ENCODE measurements at regions not wholly inside any gene's neighbourhood (a gene's known extent, or its start where the extent isn't known, plus 50 kb on each side); places are given as distances from the start of the nearest gene placed in this dataset.

DNA sequence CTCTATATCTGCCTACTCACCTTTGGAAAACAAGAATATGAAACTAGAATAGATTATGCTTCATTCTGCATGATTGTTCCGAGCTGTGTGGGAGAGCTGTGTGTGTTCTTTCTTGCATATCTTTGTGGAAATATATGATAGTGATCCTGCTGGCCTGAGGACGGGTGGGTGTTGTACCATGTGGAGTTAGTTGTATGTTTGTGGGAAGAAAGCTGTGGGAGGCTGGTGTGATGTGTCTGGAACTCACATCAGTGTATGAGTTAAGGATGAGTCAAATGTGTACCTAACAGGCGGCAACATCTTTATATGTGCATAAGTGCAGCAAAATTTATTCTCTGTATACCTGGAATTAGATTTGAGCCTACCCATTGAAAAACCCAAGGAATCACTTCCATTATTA is 208.1 kb upstream of the ADGRL3 start:
- DNase-seq (ENCODE audit: low read depth in 1 of 2, low spot score in 2 of 2) (no peak), FAIRE-seq (no peak)
- H2BK12ac ChIP-seq (ENCODE audit: low read depth, low read length), result no peak overlapping the region
- no peak overlapping the region for H3K56ac ChIP-seq (replicated peaks; ENCODE audit: insufficient read length, low read depth, low read length)
- no peak overlapping the region for H2BK5ac ChIP-seq (ENCODE audit: low read depth, low read length)
- no peak overlapping the region for H3K4me2 ChIP-seq (ENCODE audit: insufficient read depth in 1 of 2, low read depth in 2 of 2, low read length in 2 of 2)
- H3K14ac ChIP-seq (ENCODE audit: insufficient read length), result no peak overlapping the region
- H3K4ac ChIP-seq (replicated peaks; ENCODE audit: insufficient read length, low read depth, low read length), result no peak overlapping the region
- no peaks in the 10 kb centered on the region for H3K79me2 ChIP-seq (ENCODE audit: control insufficient read depth in 1 of 2, insufficient read depth in 2 of 2, low read length in 2 of 2)
- no peaks in the 10 kb centered on the region for H3K4me1 ChIP-seq (replicated peaks in 1 of 4; ENCODE audit: control insufficient read depth in 3 of 4, insufficient read depth in 4 of 4, low read length in 3 of 4)
- no peak overlapping the region for H3K18ac ChIP-seq (ENCODE audit: extremely low read depth, low read length)
- POLR2A ChIA-PET (ENCODE audit: partially characterized antibody), result no interaction called here
- H3K79me1 ChIP-seq (ENCODE audit: low read depth, low read length), result no peaks in the 10 kb centered on the region
- no peaks in the 10 kb centered on the region for H4K20me1 ChIP-seq (replicated peaks in 1 of 2; ENCODE audit: control insufficient read depth in 1 of 2, insufficient read depth in 2 of 2, low read length in 2 of 2)
- no peaks in the 10 kb centered on the region for H3K36me3 ChIP-seq (ENCODE audit: control insufficient read depth in 2 of 4, insufficient read depth in 4 of 4, low read length in 3 of 4)
- H3K23ac ChIP-seq (ENCODE audit: insufficient read length), result no peak overlapping the region
- H2AFZ ChIP-seq (ENCODE audit: low read length), result no peak overlapping the region
- 95% methylated on average over 3 of the region's 3 CpGs; no CpG with 5 or more reads in 1 of the 2 experiments for WGBS, 2 experiments (ENCODE audit: extremely low coverage in 1 of 2, insufficient coverage in 1 of 2, insufficient read length in 1 of 2, insufficient replicate concordance in 2 of 2, low coverage in 1 of 2, low lambda C conversion rate in 2 of 2, missing lambda C conversion rate in 1 of 2)
- no peak overlapping the region for H4K91ac ChIP-seq (replicated peaks; ENCODE audit: insufficient read length, low read length)
- no peak overlapping the region for H3K27ac ChIP-seq (ENCODE audit: low read depth, low read length)
- H3K27me3 ChIP-seq (replicated peaks in 1 of 4; ENCODE audit: control insufficient read depth in 3 of 4, extremely low read depth in 1 of 4, insufficient read depth in 3 of 4, low read length in 3 of 4), result no peaks in the 10 kb centered on the region
- no peak overlapping the region for H3K9ac ChIP-seq (replicated peaks in 1 of 4; ENCODE audit: extremely low read depth in 1 of 4, low read depth in 3 of 4, low read length in 3 of 4)
- H3K9me3 ChIP-seq (ENCODE audit: insufficient read depth in 2 of 2, low read depth in 1 of 2, low read length in 1 of 2), result no peaks in the 10 kb centered on the region
- no peak overlapping the region for H2BK120ac ChIP-seq (replicated peaks; ENCODE audit: low read depth, low read length)
- H2BK15ac ChIP-seq (ENCODE audit: low read length), result no peak overlapping the region
- no peak overlapping the region for H2BK20ac ChIP-seq (ENCODE audit: low read length)
- CTCF ChIA-PET (ENCODE audit: partially characterized antibody), result interaction anchor here (0.6 kb wide), 1 partner anchor 1520 kb away, joined by 3 read pairs; no protein-coding TSS in a partner anchor
- H4K5ac ChIP-seq (ENCODE audit: insufficient read length, low read depth, low read length), result no peak overlapping the region
- H4K8ac ChIP-seq (ENCODE audit: extremely low read depth, insufficient read depth, low read length), result no peak overlapping the region
- no peak overlapping the region for H3K4me3 ChIP-seq (ENCODE audit: extremely low read depth in 1 of 4, insufficient read depth in 2 of 4, low read depth in 3 of 4, low read length in 4 of 4)
- H3K23me2 ChIP-seq (ENCODE audit: low read depth, low read length), result no peaks in the 10 kb centered on the region
- H2AK5ac ChIP-seq (ENCODE audit: low read depth, low read length), result no peak overlapping the region
- TF ChIP-seq SUZ12 (IDR thresholded peaks at IDR 0.05; ENCODE audit: low read length), result no peak
- TF ChIP-seq KDM5A (IDR thresholded peaks at IDR 0.05; ENCODE audit: low read length), result no peak
- TF ChIP-seq TBP (IDR thresholded peaks at IDR 0.05; ENCODE audit: low read depth, low read length), result no peak
- TF ChIP-seq SP1 (IDR thresholded peaks at IDR 0.05; ENCODE audit: low read depth, low read length), result no peak
